NCI-H187 treated with DMSO at 0.1 percent for 48 hours (cell line): ENCODE measurements at regions not wholly inside any gene's neighbourhood (a gene's known extent, or its start where the extent isn't known, plus 50 kb on each side); places are given as distances from the start of the nearest gene placed in this dataset.

Source experiments
- DNase-seq: peaks from one replicate; lab custom pipeline; 2025; lab: John Stamatoyannopoulos, UW

DNA sequence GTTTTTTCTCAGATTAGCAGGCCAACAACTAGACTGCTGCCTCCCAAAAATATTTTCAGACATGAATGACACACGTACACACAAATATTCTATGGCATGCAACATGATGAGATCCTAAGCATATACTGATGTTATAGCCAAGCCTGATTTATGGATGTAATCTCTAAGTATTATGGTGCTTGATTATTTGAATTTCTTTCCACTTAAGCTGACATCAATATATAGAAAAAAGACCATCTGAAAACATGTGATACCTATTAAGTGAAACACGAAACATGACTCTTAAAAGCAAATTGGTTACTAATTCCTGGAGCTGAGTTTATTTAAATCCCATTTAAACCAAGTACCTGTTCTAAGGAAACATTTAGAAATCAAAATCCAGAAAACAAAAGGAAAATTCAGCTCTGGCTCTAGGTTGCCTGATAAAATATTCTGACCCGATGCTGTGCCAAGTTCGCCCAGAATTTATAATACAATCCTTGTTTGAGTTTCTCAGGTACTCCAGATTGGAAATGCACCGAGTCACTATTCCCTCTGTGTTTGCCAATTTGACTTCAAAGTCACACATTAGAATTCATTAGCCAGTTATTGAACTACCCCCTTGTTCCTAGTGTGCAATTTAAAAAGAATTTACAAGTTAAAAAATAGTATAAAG, 548.6 kb downstream of the CSNK1G3 start:
- no peak for DNase-seq

DNA sequence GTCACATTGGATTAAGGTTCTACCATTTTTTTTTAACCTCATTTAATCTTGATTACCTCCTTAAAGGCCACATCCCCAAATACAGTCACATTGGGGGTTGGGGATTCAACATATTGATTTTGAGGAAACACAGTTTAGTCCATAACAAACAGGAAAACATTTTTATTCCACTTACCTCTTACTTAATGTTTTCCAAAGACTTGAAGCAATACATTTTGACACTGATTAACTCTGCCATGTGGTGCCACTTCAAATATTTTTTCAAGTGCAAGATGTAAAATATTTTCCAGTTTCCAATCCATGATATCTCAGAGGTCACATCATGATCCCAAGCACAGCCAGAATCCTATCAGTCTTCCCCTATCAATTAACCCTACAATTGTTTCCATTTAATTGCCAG, 548.0 kb downstream of the CSNK1G3 start:
- no peak for DNase-seq

DNA sequence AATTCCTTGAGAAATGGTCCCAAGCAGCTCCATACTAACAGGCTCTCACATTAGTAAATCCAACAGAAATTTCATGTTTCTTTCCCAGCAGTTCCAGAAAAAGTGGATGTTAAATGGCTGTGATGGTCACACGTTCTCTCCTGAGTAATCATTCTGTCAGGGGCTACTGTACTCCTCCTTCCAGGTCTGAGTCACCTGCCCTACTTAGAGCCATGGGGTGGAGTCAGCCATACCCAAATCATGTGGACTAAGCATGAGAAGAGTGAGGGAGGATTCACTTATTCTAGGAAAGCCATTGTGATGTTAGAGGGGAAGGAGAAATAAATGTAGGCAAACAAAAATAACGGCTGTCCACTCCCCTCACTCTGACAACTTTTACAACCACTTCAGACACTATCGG, 547.2 kb downstream of the CSNK1G3 start:
- DNase-seq = no peak

- DNase-seq = no peak
Measured at GRCh38 chr5:124057724-124058231, 545.8 kb downstream of the CSNK1G3 start.

DNA sequence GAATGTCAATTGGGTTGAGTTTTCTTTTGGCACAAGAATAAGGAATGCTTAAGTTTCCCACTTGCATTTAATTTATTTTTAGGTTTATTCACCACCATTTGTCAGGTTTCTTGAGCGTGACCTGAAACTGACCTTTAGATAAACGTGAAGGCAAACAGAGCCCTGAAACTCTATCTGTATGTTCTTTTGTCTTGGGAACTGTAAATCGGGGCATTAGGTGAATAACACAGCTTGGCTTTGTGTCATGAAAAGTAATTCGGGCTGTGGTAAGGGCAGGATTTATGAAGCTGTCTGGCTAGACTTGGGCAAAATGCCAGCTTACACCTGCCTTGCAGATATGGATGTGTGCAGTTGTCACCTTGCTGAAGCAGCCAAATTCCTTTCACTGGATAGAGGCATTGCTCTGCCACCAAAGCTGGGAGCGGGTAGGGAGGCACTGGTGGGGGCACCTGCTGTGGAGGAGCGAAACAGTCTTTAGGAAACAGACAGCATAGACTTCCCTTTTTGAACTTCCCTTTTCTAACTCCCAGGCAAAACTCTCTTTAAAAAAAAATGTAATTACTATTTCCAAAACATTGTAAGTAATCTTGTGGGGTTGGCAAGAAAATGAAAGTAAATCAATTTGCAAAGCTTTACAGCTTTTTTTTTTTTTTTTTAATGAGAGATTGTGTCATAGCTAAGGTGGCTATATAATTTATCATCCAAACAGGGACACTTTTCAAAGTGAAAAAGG, 545.2 kb downstream of the CSNK1G3 start:
- DNase-seq = peak; percentile 33

- no peak for DNase-seq
Measured at GRCh38 chr5:124056326-124056990, 544.5 kb downstream of the CSNK1G3 start.

- no peak for DNase-seq
Measured at GRCh38 chr5:124055751-124056150, 543.8 kb downstream of the CSNK1G3 start.

DNA sequence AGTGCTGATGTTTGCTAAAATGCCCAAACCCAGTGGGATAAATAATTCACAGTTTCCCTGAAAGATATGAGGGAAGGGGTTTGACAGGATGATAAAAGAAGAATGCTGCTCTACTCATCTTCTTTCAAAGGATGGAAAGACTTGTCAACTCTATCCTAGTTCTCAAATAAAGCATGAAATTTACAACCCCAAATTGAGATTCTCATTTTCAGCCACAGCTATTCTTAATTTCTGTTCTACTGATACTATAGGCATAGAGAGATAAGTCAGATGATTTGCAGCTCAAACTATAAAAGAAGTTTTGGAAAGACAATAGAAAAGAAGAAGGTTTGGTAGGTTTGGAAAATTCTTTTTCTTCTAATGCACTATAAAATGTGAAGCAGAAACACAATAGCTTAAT, 542.6 kb downstream of the CSNK1G3 start:
- DNase-seq = no peak

DNA sequence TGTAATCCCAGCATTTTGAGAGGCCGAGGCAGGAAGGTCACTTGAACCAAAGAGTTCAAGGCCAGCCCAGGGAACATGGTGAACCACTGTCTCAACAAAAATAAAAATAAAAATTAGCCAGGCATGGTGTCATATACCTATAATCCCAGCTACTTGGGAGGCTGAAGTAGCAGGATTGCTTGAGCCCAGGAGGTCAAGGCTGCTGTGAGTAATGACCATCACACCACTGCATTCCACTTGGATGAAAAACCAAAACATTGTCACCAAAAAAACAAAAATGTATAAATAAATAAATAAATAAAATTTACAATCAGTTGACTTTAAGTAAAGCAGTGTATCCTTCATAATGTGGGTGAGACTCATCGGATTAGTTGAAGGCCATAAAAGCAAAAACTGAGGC, 541.4 kb downstream of the CSNK1G3 start:
- no peak for DNase-seq

GRCh38 chr5:124052201-124052600, 540.2 kb downstream of the CSNK1G3 start:
- no peak for DNase-seq

GRCh38 chr5:124050120-124050770, 538.3 kb downstream of the CSNK1G3 start:
- DNase-seq = no peak

- DNase-seq = no peak
Measured at GRCh38 chr5:124045412-124045811, 533.4 kb downstream of the CSNK1G3 start.

DNA sequence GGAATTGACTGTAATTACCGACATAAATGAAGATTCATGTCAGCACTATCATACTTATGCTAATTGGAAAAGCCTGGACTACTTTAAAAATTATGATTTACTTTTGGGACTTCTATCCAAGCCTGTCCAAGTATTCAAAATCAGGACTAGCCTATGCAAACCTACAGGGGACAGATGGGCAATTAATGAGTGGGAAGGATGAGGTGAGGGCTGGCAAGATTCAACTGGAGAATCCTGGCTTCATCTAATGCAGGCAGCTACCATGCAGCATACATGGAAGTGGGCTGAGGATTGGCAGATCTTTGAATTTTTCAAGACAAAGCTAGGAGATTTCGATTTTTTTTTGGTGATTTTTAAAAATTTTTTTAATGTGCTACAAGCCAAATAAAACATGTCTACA, 532.6 kb downstream of the CSNK1G3 start:
- no peak for DNase-seq

DNA sequence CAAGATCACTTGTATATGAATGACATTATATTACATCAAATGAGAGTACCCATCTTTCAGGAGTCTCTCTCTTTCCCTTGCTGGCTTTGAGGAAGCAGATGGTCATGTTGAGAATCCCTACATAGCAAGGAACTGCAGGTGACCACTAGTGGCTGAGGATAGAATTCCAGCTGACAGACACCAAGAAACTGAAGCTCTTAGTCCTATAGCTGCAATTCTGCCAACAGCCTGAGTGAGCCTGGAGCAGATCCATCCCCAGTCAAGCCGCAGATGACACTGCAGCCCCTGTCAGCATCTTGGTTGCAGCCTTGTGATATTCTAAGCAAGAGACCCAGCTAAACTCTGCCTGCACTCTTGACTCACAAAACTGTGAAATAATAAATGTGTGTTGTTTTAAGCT, 531.5 kb downstream of the CSNK1G3 start:
- DNase-seq = no peak

GRCh38 chr5:124040799-124041198, 528.8 kb downstream of the CSNK1G3 start:
- DNase-seq = no peak

GRCh38 chr5:124039410-124039809, 527.4 kb downstream of the CSNK1G3 start:
- DNase-seq = no peak

DNA sequence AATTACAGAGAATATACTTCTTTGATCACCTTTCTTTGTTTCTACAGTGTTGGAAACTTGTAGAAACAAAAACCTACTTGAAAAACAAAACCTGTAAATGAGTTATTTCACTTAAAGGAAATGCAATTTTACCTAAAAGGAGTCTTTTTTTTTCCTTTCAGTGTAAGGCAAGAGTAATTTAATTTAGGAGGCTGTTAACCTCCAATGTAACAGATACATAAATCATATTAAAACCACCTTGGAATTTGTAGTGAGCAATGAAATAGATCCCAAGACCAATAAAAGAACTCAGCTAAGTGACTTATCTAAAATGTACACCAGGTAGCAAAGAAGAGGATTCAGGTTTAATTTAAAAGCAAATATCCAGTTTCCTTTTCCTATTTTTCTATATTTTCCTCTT, 524.8 kb downstream of the CSNK1G3 start:
- no peak for DNase-seq

DNA sequence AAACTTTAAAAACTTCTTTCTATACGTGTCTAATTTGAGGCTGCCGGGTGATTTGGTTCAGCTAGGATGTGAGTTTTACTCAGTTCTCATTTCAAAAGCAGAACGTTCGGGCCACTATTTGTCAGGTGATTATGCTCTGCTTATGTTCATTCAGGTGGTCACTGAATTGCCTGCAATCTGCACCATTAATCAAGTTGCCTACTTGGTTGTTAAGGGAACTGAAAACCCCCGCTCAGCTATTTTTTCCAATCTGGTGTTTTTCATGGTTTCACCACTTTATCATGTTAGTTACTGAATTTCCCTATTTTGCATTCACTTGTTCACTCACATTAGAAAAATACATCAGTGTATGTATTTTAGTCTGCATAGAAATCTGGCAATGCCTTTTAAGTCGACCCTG, 523.0 kb downstream of the CSNK1G3 start:
- no peak for DNase-seq

GRCh38 chr5:124034083-124034700, 522.2 kb downstream of the CSNK1G3 start:
- no peak for DNase-seq

- no peak for DNase-seq
Measured at GRCh38 chr5:124030043-124030491, 518.1 kb downstream of the CSNK1G3 start.

GRCh38 chr5:124027441-124027840, 515.5 kb downstream of the CSNK1G3 start:
- no peak for DNase-seq

DNA sequence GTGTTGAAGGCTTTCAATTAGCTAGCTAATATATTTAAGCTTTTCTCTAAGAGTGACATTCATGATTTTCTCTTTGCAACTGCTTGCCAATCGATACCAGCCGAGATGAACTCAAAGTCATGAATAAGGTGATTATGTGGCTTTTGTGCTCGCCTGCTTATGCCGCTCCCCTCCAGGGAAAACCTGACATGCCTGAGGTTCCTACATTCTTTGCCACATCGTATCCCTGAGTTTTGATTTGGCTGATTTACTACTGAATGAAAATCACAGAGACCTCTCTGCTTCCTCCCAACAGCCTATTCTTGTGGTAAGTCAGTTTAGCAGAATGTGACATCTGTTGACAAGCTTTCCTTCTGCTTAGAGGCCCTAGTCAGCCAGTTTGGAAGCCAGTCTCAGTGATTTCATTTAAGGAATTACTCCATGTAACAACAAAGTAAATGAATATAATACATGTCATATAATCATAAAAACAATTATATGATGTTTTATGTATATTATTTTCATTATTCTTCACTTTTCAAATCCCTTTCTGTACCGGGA, 513.4 kb downstream of the CSNK1G3 start:
- no peak for DNase-seq
